ENCODE measurements at regions not wholly inside any gene's neighbourhood (a gene's known extent, or its start where the extent isn't known, plus 50 kb on each side); places are given as distances from the start of the nearest gene placed in this dataset.

- TF ChIP-seq RAD21 (conservative IDR thresholded peaks at IDR 0.05 in 1 of 2, IDR thresholded peaks at IDR 0.05 in 1 of 2) (no peak), MAFK (IDR thresholded peaks at IDR 0.05; ENCODE audit: partially characterized antibody) (no peak), MAX (IDR thresholded peaks at IDR 0.05) (no peak), CHD4 (IDR thresholded peaks at IDR 0.05; ENCODE audit: borderline replicate concordance) (no peak), CTCF (IDR thresholded peaks at IDR 0.05) (no peak), POLR2A (IDR thresholded peaks at IDR 0.05; ENCODE audit: low read length) (no peak), NPAS2 (CRISPR knock-in tag; IDR thresholded peaks at IDR 0.05; ENCODE audit: borderline replicate concordance) (no peak), TP53 (CRISPR knock-in tag; IDR thresholded peaks at IDR 0.05) (no peak), NR3C1 (IDR thresholded peaks at IDR 0.05) (no peak)
Observed at GRCh38 chr11:92524542-92524941, 299.9 kb downstream of the FAT3 start.
